Hippocampal formation (tissue), 2 donors: ENCODE measurements at regions not wholly inside any gene's neighbourhood (a gene's known extent, or its start where the extent isn't known, plus 50 kb on each side); places are given as distances from the start of the nearest gene placed in this dataset.
"Not testable (repeated sequence)": the region's sequence is repeated elsewhere in the genome, so short reads cannot be mapped to it uniquely, and the experiment has no call there.

ENCODE experiments used
- DNase-seq, 2 donors: peaks; one replicate each; lab custom pipeline; 2025; lab: John Stamatoyannopoulos, UW

DNA sequence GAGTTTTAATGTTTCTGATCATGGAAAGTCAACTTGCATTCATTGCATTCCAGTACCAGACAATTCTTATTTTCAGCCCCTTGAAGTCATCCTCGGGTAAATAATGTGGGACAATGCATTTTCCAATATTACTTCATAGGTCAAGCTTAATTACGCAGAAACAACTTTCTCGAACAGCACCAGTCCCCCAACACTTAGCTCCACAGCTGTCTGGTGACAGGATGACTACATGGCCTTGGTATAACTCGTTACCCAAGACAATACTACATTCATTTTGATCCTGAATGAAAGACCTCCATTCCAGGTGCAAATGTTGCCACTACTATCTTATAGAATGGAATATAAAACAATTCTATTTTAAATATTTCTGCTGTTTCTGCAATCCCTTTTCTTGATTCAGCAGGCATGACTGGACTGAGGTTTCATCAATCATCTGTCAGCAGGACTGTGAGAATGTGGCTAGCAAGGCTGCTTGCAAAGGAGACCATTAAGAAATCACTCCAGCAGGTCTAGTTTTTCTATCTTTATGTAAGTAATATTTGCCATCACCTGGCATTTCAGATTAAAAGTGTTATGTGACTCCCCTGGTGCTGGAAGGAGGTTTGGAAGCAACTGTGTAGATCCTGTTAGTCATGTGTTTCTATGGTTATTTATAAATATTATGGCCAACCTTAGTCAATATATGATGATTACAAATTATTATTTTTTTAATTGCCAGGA lies 147.9 kb downstream of the HAO1 start:
- DNase-seq: no peak

DNA sequence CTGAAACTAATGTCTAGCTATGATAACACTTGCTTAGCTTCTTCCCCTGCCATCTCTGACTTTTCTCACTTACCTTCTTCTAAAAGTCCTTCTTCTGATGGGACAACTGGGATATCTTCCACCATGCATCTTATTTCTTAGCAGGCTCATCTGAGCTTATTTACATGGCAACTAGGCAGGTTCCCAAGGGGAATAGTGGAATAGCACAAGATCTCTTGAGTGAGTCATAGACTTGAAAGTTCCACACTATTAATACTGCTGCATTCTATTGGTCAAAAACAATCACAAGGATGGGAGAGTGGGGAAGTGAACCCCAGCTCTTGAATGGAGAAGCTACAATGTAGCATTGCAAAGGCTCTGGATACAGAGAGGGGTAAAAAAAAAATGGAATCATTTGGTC lies 142.1 kb downstream of the HAO1 start:
- no peak for DNase-seq

- DNase-seq: no peak
Measured at GRCh38 chr20:7799862-7800261, 140.4 kb downstream of the HAO1 start.

DNA sequence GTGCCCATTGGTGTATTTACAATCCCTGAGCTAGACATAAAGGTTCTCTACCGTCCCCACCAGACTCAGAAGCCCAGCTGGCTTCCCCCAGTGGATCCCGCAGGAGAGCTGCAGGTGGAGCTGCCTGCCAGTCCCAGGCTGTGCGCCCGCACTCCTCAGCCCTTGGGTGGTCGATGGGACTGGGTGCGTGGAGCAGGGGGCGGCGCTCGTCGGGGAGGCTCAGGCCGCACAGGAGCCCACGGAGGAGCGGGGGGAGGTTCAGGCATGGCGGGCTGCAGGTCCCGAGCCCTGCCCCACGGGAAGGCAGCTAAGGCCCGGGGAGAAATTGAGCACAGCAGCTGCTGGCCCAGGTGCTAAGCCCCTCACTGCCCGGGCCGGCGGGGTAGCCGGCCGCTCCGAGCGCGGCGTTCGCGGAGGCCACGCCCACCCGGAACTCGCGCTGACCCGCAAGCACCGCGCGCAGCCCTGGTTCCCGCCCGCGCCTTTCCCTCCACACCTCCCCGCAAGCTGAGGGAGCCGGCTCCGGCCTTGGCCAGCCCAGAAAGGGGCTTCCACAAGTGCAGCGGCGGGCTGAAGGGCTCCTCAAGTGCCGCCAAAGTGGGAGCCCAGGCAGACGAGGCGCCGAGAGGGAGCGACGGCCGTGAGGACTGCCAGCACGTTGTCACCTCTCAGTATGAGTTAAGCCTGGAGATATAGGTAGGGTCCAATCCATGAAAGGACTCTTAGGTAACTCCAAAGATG lies 136.7 kb downstream of the HAO1 start:
- not testable (repeated sequence) for DNase-seq

DNA sequence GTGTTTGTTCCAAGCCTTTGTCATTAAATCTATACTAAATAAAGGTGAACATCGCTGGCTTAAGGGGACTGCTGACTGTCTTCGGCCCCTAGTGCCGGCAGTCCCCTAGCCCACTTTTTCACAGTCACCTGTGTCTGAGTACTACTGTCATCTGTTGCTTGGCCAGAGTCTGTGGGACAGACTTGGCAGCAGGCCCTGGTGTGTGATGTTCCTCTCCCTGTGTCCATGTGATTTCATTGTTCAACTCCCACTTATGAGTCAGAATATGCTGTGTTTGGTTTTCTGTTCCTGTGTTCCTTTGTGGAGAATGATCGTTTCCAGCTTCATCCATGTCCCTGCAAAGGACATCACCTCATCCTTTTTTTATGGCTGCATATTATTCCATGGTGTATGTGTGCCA lies 133.4 kb downstream of the HAO1 start:
- no peak for DNase-seq

- DNase-seq: no peak
Measured at GRCh38 chr20:7817286-7817685, 123.0 kb downstream of the HAO1 start.

DNA sequence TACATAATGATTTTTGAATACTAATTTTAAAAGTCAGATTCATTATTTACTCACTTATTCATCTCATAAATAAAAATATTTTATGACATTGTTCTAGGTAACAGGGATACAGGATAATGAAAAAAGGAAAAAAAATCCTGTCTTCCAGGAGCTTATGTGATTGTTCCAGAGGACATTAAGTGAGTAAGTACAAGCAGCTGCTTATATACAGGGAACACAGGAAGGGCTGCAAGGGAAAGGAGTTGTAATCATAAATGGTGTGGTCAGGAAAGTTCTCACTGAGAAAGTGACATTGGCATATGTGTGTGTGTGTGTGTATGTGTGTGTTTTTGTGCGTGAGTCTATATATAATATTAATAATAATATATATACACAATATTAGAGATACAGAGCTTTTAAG lies 121.8 kb downstream of the HAO1 start:
- no peak for DNase-seq

- no peak for DNase-seq
Measured at GRCh38 chr20:7820897-7821296, 119.4 kb downstream of the HAO1 start.

DNA sequence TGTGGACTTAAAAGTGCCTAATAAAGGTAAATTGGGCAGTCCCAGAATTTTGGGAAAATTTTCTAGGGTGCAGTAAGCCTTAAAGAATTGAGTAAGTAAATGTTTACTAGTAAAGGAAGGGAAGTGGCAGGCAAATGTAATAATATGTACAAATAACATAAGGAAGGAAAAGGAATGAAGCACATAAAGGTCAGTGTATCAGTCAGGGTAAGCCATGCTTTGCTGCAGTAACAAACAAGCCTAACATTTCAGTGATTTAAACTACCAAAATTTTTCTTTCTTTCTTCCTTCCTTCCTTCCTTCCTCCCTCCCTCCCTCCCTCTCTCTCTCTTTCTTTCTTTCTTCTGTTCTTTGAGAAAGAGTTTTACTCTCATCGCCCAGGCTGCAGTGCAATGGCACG lies 117.5 kb downstream of the HAO1 start:
- no peak for DNase-seq

- no peak for DNase-seq
Measured at GRCh38 chr20:7828437-7828836, 111.8 kb downstream of the HAO1 start.

- no peak for DNase-seq
Measured at GRCh38 chr20:7829031-7829430, 111.2 kb downstream of the HAO1 start.

DNA sequence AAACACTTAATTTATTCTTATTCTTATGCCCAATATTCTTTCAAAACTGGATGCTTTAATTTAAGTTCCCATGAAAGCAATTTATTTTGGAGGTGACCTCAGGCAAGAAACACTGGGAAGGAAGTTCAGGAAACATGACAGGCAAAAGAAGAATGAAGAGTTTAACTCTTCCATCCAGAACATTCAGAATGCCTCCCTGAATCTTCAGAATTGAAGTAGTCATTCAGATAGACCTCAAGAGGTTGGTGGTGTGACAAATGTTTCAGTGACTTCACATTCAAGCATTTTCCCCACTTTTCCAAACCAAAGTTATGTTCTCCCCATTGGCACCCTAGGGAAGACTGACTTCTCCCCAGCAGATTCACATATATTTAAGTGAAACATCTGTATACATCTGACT lies 110.5 kb downstream of the HAO1 start:
- no peak for DNase-seq
